ENCODE measurements at regions not wholly inside any gene's neighbourhood (a gene's known extent, or its start where the extent isn't known, plus 50 kb on each side); places are given as distances from the start of the nearest gene placed in this dataset.

GRCh38 chr5:72597456-72597948 is 90.3 kb upstream of the ZNF366 start:
- H3K27ac ChIP-seq (ENCODE audit: low read length) = peak overlapping the region; percentile 80

DNA sequence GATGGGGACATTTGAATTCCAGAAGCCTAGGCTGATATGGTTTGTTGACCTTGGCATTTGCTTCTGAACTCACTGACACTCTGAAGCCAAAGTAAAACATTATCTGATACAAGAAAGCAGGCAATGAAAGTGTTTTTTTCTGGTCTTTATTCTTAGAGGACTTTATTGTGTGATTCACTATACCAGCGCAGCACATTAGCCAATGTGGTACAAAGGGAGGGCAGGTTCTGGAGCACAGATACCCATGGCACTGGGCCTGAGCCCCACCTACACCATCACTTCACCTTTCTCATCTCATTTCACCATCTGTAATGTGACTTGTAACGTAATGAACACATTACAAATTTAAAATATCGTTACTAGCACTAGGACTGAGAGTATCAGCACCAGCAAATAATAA is 89.7 kb upstream of the ZNF366 start:
- Histone ChIP-seq H3K9ac (ENCODE audit: low read length) (no peak overlapping the region), H3K4me2 (ENCODE audit: low read length) (peak overlapping the region; percentile 31), H3K9me3 (ENCODE audit: low read length) (no peaks in the 10 kb centered on the region), H3K27me3 (ENCODE audit: insufficient read depth, low read depth, low read length) (no peaks in the 10 kb centered on the region), H3K4me3 (ENCODE audit: low read length) (peak overlapping the region; percentile 41), H3K36me3 (ENCODE audit: insufficient read depth, low read length) (no peaks in the 10 kb centered on the region), H3K9me2 (ENCODE audit: insufficient read depth, low read length) (no peaks in the 10 kb centered on the region), H2AFZ (ENCODE audit: low read depth, low read length) (peak overlapping the region; percentile 25), H3K79me2 (replicated peaks; ENCODE audit: insufficient read depth, low read length) (no peaks in the 10 kb centered on the region), H4K20me1 (ENCODE audit: insufficient read depth) (no peaks in the 10 kb centered on the region), H3F3A (ENCODE audit: insufficient read depth, low read length, poor library complexity, severe bottlenecking) (no peaks in the 10 kb centered on the region), H3K27ac (ENCODE audit: low read length) (peak overlapping the region; percentile 80)
- no peak for TF ChIP-seq TAF1 (IDR thresholded peaks at IDR 0.05; ENCODE audit: low read depth)
- no peak for TF ChIP-seq EP300 (conservative IDR thresholded peaks at IDR 0.05; ENCODE audit: poor library complexity, severe bottlenecking)
- no peak for TF ChIP-seq POLR2AphosphoS5 (IDR thresholded peaks at IDR 0.05)
- no peak for TF ChIP-seq EZH2 (IDR thresholded peaks at IDR 0.05; ENCODE audit: borderline replicate concordance, insufficient read depth, low read length, poor library complexity, severe bottlenecking)
- no peak for TF ChIP-seq CTCF (IDR thresholded peaks at IDR 0.05; ENCODE audit: poor library complexity, severe bottlenecking)
- no peak for TF ChIP-seq RAD21 (conservative IDR thresholded peaks at IDR 0.05)
- TF ChIP-seq MXI1 (conservative IDR thresholded peaks at IDR 0.05; ENCODE audit: poor library complexity, severe bottlenecking) = no peak
- TF ChIP-seq, protein P1, sequence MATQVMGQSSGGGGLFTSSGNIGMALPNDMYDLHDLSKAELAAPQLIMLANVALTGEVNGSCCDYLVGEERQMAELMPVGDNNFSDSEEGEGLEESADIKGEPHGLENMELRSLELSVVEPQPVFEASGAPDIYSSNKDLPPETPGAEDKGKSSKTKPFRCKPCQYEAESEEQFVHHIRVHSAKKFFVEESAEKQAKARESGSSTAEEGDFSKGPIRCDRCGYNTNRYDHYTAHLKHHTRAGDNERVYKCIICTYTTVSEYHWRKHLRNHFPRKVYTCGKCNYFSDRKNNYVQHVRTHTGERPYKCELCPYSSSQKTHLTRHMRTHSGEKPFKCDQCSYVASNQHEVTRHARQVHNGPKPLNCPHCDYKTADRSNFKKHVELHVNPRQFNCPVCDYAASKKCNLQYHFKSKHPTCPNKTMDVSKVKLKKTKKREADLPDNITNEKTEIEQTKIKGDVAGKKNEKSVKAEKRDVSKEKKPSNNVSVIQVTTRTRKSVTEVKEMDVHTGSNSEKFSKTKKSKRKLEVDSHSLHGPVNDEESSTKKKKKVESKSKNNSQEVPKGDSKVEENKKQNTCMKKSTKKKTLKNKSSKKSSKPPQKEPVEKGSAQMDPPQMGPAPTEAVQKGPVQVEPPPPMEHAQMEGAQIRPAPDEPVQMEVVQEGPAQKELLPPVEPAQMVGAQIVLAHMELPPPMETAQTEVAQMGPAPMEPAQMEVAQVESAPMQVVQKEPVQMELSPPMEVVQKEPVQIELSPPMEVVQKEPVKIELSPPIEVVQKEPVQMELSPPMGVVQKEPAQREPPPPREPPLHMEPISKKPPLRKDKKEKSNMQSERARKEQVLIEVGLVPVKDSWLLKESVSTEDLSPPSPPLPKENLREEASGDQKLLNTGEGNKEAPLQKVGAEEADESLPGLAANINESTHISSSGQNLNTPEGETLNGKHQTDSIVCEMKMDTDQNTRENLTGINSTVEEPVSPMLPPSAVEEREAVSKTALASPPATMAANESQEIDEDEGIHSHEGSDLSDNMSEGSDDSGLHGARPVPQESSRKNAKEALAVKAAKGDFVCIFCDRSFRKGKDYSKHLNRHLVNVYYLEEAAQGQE (IDR thresholded peaks at IDR 0.05; ENCODE audit: borderline replicate concordance) = no peak
- no peak for TF ChIP-seq SMC3 (conservative IDR thresholded peaks at IDR 0.05; ENCODE audit: poor library complexity)

More at GRCh38 chr5:72597456-72597948, 90.3 kb upstream of the ZNF366 start:
- Histone ChIP-seq H3K4me2 (ENCODE audit: low read length) (peak overlapping the region; percentile 31), H2AFZ (ENCODE audit: low read depth, low read length) (peak overlapping the region; percentile 25), H3F3A (ENCODE audit: insufficient read depth, low read length, poor library complexity, severe bottlenecking) (no peaks in the 10 kb centered on the region), H3K36me3 (ENCODE audit: insufficient read depth, low read length) (no peaks in the 10 kb centered on the region), H4K20me1 (ENCODE audit: insufficient read depth) (no peaks in the 10 kb centered on the region), H3K9ac (ENCODE audit: low read length) (peak overlapping the region; percentile 45), H3K9me3 (ENCODE audit: low read length) (no peaks in the 10 kb centered on the region), H3K4me3 (ENCODE audit: low read length) (peak overlapping the region; percentile 41), H3K79me2 (replicated peaks; ENCODE audit: insufficient read depth, low read length) (no peaks in the 10 kb centered on the region), H3K9me2 (ENCODE audit: insufficient read depth, low read length) (no peaks in the 10 kb centered on the region), H3K27me3 (ENCODE audit: insufficient read depth, low read depth, low read length) (no peaks in the 10 kb centered on the region)
- no peak for TF ChIP-seq EZH2 (IDR thresholded peaks at IDR 0.05; ENCODE audit: borderline replicate concordance, insufficient read depth, low read length, poor library complexity, severe bottlenecking)
- peak; percentile 19 for TF ChIP-seq RAD21 (conservative IDR thresholded peaks at IDR 0.05)
- peak; percentile 56 for TF ChIP-seq EP300 (conservative IDR thresholded peaks at IDR 0.05; ENCODE audit: poor library complexity, severe bottlenecking)
- TF ChIP-seq, protein P1 (IDR thresholded peaks at IDR 0.05; ENCODE audit: borderline replicate concordance) = no peak
- TF ChIP-seq POLR2AphosphoS5 (IDR thresholded peaks at IDR 0.05) = peak; percentile 48
- no peak for TF ChIP-seq MXI1 (conservative IDR thresholded peaks at IDR 0.05; ENCODE audit: poor library complexity, severe bottlenecking)
- no peak for TF ChIP-seq TAF1 (IDR thresholded peaks at IDR 0.05; ENCODE audit: low read depth)
- TF ChIP-seq CTCF (IDR thresholded peaks at IDR 0.05; ENCODE audit: poor library complexity, severe bottlenecking) = no peak
- TF ChIP-seq SMC3 (conservative IDR thresholded peaks at IDR 0.05; ENCODE audit: poor library complexity) = no peak

All from neural cell (in vitro differentiated cells).